ENCODE measurements at regions not wholly inside any gene's neighbourhood (a gene's known extent, or its start where the extent isn't known, plus 50 kb on each side); places are given as distances from the start of the nearest gene placed in this dataset.

- TF ChIP-seq POLR2A (IDR thresholded peaks at IDR 0.05) (no peak), CTCF (IDR thresholded peaks at IDR 0.05) (no peak)
Measured at GRCh38 chr4:36812149-36812548, 432.4 kb upstream of the NWD2 start.

Data from sigmoid colon (tissue), 3 donors.